Endothelial cell of umbilical vein (primary cell): ENCODE measurements at regions not wholly inside any gene's neighbourhood (a gene's known extent, or its start where the extent isn't known, plus 50 kb on each side); places are given as distances from the start of the nearest gene placed in this dataset.

Experiments
- CTCF ChIP-seq, 2 donors: IDR thresholded peaks; 1 replicate in 1 of 2; 2 replicates in 1 of 2; pipeline ENCODE4 v1.5.1; 2011; ENCODE audit warnings: low read length in 2 of 2, mild to moderate bottlenecking in 2 of 2, moderate library complexity in 2 of 2, control low read depth in 1 of 2, inconsistent platforms in 1 of 2, low read depth in 1 of 2; ENCODE audit not compliant: insufficient read depth in 1 of 2; ENCODE audit errors: extremely low read depth in 1 of 2
- EZH2 ChIP-seq: IDR thresholded peaks from 2 replicates; pipeline ENCODE4 v1.6.1; 2012; ENCODE audit warnings: borderline replicate concordance, low read depth, mild to moderate bottlenecking, moderate library complexity, low read length, inconsistent platforms; ENCODE audit not compliant: severe bottlenecking
- POLR2AphosphoS5 ChIP-seq: IDR thresholded peaks from 2 replicates; pipeline ENCODE4 v1.6.1; 2012; ENCODE audit warnings: low read depth, mild to moderate bottlenecking, control low read depth, low read length, moderate library complexity; ENCODE audit not compliant: insufficient read depth

- no peak for TF ChIP-seq EZH2
- no peak for TF ChIP-seq POLR2AphosphoS5
- no peak for TF ChIP-seq CTCF (IDR thresholded peaks at IDR 0.05; ENCODE audit: extremely low read depth in 1 of 2, insufficient read depth in 1 of 2, low read depth in 1 of 2, low read length in 2 of 2)
These were observed 315.1 kb downstream of the HHIPL2 start for GRCh38 chr1:222232842-222233241.
